ENCODE measurements at regions not wholly inside any gene's neighbourhood (a gene's known extent, or its start where the extent isn't known, plus 50 kb on each side); places are given as distances from the start of the nearest gene placed in this dataset.

DNA sequence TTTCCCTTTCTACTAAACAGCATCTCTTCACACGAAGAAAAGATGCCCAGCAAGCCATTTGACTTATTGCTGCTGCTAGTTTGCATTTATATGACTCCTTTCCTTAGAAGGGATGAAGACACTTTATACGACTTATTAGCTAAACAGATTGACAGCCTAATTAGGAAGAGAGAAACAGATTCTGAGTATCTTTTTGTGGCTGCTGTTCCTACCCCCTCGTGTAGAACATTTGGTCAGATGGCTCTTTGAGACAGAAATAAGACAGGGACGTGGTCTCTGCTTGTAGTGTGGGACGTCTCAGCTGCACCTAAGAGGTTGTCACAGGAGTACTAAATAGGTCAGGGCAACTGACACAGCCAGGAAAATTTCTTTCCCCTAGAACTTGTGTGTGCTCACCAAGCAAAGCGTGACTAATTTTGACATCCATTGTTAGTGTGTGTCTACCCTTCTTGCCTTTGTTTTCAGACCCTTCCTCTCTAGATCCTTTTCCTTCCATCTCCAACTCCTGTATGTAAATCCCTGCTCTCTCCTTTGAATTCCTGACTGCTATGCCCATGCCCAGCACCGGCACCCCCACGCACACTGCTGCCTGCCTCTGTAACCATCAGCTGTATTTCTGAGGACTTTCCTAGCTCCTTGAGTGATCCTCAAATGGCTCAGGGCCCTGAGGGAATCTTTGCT is 83.2 kb downstream of the DAD1 start:
- no peak overlapping the region for H3K4me3 ChIP-seq
- H3K9me3 ChIP-seq = no peaks in the 10 kb centered on the region
- intact Hi-C loops (cut with DNase I; ENCODE audit: low total_unique reads) = no loop called here
- no peaks in the 10 kb centered on the region for H3K27me3 ChIP-seq
- no peaks in the 10 kb centered on the region for H3K36me3 ChIP-seq
- peak overlapping the region in 2 of 5 donors; percentile 10 to 55 for H3K27ac ChIP-seq
- DNase-seq = no peak
- H3K4me1 ChIP-seq = peaks cover 3 to 37% (median 21%) of the 10 kb centered on the region in 4 donors
- TF ChIP-seq EP300 (IDR thresholded peaks at IDR 0.05) (no peak), POLR2AphosphoS5 (IDR thresholded peaks at IDR 0.05) (no peak), POLR2A (IDR thresholded peaks at IDR 0.05) (no peak), CTCF (IDR thresholded peaks at IDR 0.05) (no peak)
- WGBS, 5 donors = 75 to 85% (median 79%) methylated on average over 8 of the region's 8 CpGs

- H3K4me1 ChIP-seq = peaks cover 4 to 31% (median 19%) of the 10 kb centered on the region in 4 donors
- intact Hi-C loops (cut with DNase I; ENCODE audit: low total_unique reads) = no loop called here
- peak overlapping the region in 1 of 5 donors; percentile 7 for H3K27ac ChIP-seq
- TF ChIP-seq POLR2A (IDR thresholded peaks at IDR 0.05) = no peak
- TF ChIP-seq CTCF (IDR thresholded peaks at IDR 0.05) = no peak
- TF ChIP-seq EP300 (IDR thresholded peaks at IDR 0.05) = no peak
- no peak for TF ChIP-seq POLR2AphosphoS5 (IDR thresholded peaks at IDR 0.05)
- DNase-seq = no peak
- no peak overlapping the region for H3K4me3 ChIP-seq
- H3K36me3 ChIP-seq = no peaks in the 10 kb centered on the region
- WGBS, 5 donors = 88 to 100% (median 91%) methylated on average over 1 of the region's 1 CpG
- no peaks in the 10 kb centered on the region for H3K27me3 ChIP-seq
- H3K9me3 ChIP-seq = no peaks in the 10 kb centered on the region
These were observed 83.7 kb downstream of the DAD1 start for GRCh38 chr14:22505309-22505696.

- Histone ChIP-seq H3K9me3 (no peaks in the 10 kb centered on the region), H3K36me3 (no peaks in the 10 kb centered on the region), H3K27me3 (no peaks in the 10 kb centered on the region), H3K27ac (peak overlapping the region in 4 of 5 donors; percentile 18 to 56 (median 48)), H3K4me1 (peaks cover 9 to 30% (median 20%) of the 10 kb centered on the region in 4 donors), H3K4me3 (no peak overlapping the region)
- intact Hi-C loops (cut with DNase I; ENCODE audit: low total_unique reads) = no loop called here
- TF ChIP-seq EP300 (IDR thresholded peaks at IDR 0.05) (no peak), POLR2AphosphoS5 (IDR thresholded peaks at IDR 0.05) (no peak), POLR2A (IDR thresholded peaks at IDR 0.05) (no peak), CTCF (IDR thresholded peaks at IDR 0.05) (no peak)
- WGBS, 5 donors = 49 to 72% (median 55%) methylated on average over 6 of the region's 6 CpGs
- no peak for DNase-seq
These were observed 86.5 kb downstream of the DAD1 start for GRCh38 chr14:22502551-22502950.

- WGBS, 5 donors = 27 to 38% (median 33%) methylated on average over 10 of the region's 10 CpGs
These were observed 87.0 kb downstream of the DAD1 start for GRCh38 chr14:22502007-22502406.

More at GRCh38 chr14:22502007-22502406, 87.0 kb downstream of the DAD1 start:
- Histone ChIP-seq H3K36me3 (no peaks in the 10 kb centered on the region), H3K27ac (peak overlapping the region; percentile 18 to 73 (median 54)), H3K4me1 (peaks cover 9 to 30% (median 24%) of the 10 kb centered on the region in 4 donors), H3K27me3 (no peaks in the 10 kb centered on the region), H3K4me3 (no peak overlapping the region), H3K9me3 (no peaks in the 10 kb centered on the region)
- TF ChIP-seq POLR2A (IDR thresholded peaks at IDR 0.05) = no peak
- TF ChIP-seq POLR2AphosphoS5 (IDR thresholded peaks at IDR 0.05) = peak in 2 of 3 donors; percentile 5 to 28
- intact Hi-C loops (cut with DNase I; ENCODE audit: low total_unique reads) = no loop called here
- peak in 1 of 2 donors; percentile 60 for DNase-seq
